ENCODE measurements at regions not wholly inside any gene's neighbourhood (a gene's known extent, or its start where the extent isn't known, plus 50 kb on each side); places are given as distances from the start of the nearest gene placed in this dataset.

DNA sequence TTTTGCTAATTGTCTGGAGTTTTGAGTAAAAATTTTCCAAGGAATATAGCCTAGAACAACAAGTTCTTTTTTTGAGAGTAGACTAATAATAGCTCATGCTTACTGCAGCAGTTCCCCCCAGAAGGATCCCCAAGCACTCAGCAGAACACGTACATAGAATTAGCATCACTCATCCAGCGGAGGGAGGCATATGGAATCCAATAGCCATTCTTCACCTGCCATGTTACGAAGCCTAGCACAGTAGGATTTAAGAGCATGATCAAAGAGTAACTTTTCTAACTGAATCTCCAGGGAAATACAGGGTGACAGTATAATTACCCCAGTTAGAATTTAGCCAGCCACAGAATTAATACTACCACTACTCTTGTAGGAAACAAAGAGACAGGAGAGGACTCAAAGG lies 511.7 kb upstream of the NOX3 start:
- DNase-seq: no peak

DNA sequence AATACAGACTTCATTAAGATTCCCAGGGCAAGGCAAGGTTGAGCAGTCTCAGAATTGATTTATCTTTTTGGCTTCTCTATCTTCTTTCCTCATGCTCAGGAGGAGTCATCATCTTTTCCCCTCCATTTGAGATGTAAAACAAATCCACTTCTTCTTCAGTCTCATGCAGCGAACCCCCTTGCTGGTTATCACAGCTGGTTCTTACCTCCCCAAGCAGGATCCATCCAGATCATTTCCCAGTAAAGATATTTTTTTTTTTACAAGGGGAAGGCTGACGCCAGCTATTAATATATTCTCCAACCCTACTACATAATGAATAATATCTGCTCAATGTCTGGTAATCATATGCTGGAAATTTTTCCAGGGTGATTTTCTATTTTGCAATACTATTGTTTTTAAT lies 508.9 kb upstream of the NOX3 start:
- no peak for DNase-seq

DNA sequence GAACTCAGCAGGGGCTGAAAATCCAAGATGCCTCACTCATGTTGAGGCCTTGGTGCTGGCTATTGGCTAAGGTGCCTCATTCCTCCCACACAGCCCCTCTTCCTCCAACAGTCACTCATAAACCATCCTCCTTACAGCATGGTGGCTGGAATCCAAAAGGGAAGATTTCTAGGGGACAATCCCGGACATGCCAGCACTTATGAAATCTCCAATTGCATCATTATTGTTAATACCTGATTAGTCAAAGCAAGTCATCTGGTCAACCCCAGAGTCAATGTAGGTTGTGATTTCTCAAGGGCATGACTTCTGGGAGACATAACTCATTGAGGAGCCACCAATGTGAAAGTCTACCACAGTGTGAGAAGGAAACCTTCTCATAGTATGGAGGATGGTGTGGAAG lies 506.6 kb upstream of the NOX3 start:
- DNase-seq: no peak

DNA sequence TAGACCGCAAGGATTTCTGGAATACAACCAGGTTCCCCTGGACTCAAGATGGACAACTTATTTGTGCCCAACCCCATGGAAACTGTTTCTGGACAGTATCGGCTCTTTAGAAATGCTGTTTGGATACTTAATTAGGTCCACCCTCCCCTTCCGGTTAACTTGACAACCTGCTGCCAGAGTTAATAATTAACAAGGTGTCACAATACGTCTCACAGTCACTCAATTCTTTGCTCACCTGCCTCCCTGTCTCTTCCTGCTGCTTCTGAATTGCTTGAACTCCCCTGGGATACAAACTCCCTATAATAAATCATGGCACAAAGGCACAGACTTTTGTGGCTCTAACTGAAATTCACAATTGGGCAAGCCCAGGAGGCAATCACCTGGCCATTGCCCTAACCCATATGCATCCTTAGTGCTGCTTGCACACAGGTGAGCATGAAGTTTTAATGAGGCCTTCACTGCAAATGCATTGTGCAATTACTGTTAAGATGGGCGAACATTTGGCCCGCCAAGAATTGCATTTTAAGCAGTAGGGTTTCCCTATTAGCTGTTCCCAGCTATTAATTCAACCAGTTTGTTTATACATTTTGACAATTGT lies 504.4 kb upstream of the NOX3 start:
- DNase-seq: no peak

DNA sequence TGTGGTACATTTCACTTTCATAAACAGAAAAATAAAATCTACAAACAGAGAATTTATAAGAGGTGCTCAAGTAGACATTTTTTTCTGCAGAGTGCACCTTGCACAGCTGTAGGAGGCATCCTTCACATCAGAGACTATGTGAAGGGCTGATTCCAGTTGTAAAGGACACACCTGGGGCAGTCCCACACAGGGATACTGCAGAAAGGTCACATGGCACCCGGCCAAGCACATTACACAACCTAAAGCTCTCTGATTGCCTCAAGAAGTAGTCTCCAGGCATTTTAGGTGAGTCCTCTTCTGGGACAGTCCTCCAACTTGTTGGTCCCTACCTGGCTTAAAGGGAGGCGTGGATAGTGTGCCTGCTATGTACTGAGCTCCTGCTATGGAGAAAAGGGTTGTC lies 502.9 kb upstream of the NOX3 start:
- no peak for DNase-seq

DNA sequence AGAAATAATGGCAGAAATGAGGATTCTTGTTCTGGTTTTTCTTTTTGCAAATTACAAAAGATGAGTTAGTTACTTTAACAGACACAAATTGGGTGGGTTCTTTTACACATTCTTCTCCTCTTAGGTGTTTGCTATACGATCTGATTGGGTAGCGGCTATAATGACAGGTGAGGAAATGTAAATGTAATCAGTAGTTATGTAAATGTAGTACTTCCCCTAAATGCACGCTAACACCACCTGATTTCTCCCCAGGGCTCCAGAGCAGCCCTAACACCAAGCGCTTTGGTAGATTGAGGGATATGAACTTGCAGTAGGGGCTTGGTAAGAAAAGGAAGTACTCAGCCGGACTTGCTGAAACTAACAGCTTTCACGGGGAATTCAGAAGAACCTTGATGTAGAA lies 499.4 kb upstream of the NOX3 start:
- no peak for DNase-seq

DNA sequence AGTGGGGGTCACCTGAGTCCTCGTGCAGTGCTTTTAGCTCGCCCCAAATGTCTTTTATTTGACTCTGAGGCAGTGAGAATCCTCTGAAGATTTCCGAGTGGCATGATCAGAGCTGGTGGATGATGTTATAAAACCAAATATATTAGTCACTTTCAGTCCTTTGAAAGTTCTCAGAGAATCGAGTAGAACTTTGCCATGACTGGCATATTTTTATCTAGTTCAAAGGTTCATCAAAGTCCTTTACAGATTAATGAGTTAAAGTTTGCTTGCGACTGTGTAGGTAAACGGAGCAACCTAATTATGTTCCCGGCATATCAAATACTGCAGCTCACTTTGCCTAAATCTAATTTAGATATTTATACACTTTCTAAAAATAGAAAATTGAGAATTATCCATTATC lies 498.5 kb upstream of the NOX3 start:
- DNase-seq: no peak

DNA sequence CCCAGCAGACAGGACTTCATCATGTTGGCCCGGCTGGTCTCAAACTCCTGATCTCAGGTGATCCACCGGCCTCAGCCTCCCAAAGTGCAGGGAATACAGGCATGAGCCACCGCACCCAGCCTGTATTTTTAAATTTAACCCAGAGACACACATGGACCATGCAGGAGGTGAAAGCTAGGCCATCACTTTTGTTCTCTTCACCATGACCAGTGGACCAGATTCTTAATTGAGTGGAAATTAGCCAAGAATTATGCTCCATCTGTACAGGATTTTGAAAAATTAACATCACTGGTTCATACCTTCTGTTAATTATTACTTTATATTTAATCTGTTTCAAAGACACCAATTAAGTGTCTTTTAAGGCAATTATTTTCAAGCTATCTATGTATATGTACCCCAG lies 493.6 kb upstream of the NOX3 start:
- no peak for DNase-seq

DNA sequence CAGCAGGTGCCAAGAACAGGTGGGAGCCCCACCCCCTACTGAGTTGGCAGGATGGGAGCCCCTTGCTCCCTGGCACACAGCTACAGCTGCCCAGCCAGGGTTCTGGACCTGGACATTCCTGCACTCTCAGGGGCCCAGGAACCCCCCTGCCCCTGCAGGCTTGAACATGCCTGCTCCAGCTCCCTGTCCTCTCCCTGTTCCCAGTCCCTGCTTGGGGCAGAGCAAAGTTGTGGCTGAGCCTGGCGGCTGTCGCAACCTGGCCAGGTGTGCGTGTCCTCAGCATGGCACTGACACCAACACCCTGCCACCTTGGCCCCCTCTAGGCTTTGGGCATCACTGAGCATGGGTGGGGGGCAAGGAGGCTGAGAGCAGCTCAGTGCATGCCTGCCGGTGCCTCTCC lies 491.2 kb upstream of the NOX3 start:
- DNase-seq: no peak

DNA sequence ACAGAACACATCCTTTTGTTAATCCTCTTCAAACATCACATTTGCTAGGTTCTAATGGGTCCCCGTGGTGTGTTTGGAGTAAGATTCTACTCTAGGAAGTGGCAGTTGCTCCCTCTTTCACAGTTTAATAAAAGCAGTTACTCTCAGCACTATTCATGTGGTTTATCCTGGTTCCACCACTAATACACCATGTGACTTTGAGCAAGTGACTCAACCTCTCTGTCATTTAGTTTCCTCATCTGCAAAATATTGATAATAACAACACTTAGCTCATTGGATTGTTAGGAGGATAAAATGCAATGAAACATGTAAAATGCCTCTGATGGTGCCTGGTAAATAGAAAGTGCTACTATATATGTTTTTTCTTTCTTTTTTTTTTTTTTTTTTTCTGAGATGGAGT lies 488.0 kb upstream of the NOX3 start:
- DNase-seq: no peak

DNA sequence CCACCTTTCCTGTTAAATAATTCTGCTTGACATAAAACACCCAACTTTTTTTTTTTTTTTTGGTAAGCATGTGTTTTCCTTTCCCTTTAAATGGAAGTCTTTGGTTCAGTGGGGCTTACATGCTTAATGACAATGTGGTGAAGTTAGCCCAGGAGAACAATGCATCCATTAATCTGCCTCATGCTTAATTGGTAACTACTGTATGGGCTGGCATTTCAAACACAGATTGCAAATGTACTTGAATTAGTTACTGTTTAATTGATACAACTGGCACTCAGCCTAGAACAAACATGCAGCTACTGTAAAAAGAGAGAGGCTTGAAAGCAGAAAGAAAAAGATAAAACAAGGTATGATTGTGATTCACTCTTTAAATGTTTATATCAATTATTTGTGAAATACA lies 483.6 kb upstream of the NOX3 start:
- no peak for DNase-seq

DNA sequence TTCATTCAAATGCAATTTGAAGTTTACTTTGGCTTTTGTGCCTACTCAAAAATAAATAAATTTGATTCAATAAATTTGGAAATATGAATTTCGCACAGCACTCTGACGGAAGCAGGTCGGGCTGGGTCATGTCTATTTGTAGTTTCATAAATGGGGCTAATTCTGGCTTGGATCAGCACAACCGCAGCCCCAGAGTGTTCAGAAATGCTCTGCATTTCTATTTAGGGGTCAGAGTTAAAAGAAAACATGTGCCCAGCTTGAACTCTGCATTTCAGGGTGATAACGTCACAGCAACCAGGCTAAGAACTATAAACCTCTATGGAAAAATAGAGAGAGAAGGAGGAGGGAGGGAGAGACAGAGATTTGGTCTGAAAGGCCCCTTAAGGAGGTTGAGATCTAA lies 480.9 kb upstream of the NOX3 start:
- no peak for DNase-seq

DNA sequence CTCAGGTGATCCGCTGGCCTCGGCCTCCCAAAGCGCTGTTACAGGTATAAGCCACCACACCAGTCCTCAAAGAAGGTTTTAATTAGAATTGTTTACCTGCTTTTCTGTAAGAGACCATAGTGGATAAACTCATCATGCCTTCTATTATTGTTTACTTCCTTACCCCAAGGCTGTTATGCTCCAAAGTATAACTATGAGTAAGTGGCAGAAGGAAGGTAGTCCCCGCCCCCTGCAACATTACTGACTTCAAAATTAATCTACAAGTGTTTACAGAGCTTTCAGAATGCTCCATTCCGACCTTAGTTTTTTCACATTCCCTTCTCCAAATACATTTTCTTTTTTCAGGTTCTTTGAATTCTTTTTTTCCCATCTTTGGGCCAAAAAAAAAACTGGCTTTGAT lies 480.5 kb upstream of the NOX3 start:
- DNase-seq: no peak

DNA sequence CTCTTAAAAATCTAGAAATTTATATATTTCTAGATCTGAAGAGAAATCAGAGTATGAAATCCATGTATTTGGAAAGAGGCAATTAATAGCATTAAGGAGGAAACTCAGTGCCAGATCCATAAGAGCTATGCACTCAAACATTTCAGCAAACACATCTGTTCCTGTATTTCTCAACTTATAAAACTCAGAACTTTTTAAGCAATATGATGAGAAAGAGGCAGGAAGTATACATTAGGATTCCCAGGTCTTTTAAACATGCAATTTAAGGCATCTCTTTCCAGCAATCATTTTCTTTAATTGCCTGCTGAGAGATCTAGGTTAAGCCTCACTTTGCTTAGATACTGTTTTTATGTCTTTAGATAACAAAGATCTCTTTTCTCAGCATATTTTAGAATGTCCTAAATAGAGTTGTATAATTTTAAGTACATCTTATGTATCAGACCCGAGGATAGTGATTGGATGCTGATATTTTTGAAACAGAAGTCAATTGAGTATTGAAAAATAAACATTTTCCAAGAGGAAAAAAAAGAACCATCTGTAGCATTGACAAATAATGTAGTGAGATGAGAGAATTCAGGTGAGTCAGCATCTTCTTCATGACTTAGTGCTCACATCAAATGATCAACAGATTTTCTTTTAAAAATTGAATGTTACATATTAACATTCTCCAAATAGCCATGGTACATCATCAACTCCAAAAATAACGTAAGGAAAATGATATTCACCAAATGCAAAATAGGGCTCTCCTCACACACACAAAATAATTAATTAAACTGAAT lies 461.4 kb upstream of the NOX3 start:
- DNase-seq: no peak

DNA sequence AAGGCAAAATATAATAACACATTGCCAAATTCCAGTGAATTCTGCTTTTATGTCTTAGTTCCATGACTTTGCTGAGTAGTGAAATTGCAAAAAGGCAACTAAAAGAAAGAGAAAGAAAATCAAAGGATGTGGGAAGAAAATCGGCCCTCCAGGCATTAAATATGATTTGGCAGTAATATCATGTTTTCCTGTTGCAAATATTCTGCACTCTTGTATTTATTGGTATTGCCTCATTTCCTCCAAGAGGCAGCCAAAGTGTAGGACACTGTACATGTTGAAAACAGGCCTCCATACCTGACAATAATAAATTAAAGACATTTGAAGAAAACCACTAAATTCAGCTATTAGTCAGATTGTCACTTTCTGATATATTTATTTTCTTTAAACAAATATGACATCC lies 460.0 kb upstream of the NOX3 start:
- no peak for DNase-seq

DNA sequence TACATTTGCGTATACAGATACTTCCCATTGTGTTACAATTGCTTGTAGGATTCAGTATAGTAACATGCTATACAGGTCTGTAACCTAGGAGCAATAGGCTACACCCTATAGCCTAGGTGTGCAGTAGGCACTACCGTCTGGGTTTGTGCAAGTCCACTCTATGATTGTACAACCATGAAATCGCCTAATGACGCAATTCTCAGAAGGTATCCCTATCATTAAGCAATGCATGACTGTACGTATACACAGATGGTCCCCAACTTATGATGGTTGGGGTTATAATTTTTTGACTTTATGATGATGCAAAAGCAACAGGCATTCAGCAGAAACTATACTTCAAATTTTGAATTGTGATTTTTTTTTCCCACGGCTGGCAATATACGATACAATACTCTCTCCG lies 458.2 kb upstream of the NOX3 start:
- DNase-seq: no peak

DNA sequence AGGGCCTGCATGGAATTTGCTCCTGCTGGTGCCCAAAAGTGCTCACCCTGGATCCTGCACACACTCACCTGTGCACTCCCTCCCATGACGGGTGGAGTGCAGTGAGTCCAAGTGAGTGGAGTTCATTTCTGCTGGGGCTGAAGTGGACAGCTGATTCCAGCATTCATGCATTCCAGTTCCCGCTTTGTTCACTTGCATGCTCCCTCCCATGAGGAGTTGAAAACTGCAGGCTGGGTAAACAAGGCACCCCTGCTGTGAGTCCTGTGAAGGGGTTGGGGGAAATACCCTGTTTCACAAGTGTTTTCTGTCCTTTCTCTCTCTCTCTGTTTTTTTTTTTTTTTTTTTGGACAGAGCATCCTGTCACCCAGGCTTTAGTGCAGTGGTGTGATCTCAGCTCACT lies 454.1 kb upstream of the NOX3 start:
- DNase-seq: no peak

DNA sequence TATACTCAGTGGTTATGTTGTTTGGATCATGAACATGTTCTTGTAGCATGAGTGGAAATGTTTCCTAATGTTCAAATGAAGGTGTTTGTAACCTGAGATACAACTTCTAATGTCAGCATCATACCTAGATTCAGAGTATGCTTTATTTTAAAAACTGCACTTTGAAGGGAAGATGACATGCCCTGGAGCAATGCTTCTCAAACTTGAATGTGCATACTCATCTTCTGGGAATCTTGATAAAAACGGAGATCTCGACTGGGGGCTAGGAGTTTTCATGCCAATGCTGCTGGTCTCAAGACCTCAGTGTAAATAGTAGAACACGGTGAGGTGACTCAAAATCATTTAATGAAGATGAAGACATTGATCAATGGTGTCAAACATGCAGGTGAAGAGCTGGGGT lies 440.0 kb upstream of the NOX3 start:
- no peak for DNase-seq

DNA sequence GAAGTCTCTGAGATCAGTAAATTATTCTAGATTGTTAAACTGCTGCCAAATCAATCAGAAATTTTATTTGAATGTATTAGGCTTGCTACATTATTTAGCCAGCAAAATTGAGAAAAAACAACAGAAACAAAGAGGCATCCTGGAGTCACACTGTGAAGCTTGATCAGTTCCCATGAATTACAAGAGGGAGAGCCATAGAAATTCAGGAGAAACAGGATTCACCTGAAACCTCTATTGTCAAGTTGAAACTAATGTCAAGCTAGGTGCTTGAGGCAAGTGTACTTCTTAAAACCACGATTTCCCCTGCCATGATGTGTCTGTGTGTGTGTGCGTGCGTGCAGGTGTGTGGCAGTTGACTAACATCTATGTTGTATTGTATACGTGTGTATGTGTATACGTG lies 439.1 kb upstream of the NOX3 start:
- DNase-seq: no peak

DNA sequence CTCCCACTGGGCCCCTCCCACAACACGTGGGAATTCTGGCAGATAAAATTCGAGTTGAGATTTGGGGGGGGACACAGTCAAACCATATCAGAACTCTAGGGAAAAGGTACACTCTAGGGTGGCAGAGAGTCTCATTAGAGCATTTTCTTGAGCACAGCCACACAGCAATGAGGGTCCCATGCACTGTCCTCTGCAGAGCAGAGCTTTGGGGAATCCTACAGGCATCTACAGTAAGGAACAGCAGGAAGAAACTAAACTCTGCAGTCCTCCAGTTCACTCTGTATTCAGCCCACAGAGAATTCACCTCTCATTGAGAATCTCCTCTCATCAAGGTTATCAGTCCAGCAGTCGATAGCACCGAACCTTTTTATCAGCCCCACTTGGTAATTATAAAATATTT lies 438.6 kb upstream of the NOX3 start:
- no peak for DNase-seq

DNA sequence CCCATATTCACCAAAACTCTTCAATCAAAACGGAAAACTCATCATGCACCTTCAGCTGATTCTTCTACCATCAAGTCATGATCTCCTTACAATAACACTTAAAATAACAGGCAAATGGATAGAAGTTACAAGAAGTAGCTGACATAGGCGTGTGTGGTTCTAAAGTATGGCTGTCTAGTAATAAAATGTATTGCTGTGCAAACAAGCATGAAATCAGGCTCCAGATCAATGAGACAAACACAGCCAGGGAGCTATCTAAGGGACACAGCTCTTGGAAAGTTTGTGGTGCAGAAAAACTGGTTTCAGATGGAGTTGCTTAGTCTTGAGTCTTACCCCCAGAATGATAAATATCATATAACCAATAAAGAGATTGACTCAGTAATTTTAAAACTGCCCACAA lies 434.8 kb upstream of the NOX3 start:
- no peak for DNase-seq

DNA sequence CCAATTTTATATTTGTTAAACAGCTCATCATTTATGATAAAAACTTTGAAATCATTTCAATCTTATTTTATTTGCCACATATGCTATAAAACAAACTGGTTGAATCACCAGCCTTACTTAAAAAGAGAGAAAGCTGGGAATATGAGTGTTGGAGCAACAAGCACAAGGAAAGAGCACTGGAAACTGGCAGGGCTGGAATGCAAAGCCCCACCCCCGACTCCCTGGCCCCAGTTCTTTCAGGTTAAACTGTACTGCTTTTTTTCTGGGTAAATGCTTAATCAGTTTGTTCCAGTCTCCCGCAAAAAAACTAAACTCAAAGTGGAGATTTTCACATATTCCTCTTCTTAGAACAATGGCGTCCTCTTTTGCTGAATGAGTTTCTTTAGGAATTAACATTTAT lies 433.8 kb upstream of the NOX3 start:
- DNase-seq: no peak

DNA sequence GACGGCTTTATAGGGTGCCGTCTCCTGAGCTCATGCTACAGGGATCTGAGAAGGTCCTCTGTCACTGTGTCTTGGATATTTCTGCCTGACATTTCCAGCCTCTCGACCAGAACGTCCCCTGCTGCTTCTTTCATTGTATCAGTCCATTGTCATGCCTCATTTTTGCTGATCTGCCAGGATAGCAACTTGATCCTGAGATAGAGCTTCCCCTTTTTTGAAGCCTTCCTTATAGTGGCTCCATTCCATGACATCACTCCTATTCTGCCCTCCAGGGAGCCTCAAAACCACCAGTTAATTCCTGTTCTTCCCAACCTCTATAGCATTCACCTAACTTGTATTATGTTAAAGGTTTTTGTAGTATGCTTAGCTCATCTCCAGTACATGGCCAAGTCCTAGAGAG lies 431.8 kb upstream of the NOX3 start:
- DNase-seq: no peak

DNA sequence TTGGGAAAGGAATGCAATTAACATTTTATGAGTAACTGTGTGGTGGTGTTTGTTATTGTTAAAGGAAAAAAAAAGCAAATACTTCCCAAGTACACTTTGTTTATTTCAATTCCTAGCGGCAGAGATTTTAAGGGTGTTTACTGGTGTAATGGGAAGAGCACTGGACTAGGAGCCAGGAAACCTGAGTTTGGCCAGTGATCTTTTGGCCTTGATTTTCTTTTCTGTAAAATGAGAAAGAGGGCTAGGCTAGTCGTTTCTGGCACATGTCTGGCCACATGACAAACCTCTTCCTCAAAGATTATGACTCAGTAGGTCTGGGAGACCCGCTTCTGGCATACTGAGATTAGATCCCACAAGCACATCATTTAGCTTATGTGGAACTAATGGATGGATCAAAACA lies 428.1 kb upstream of the NOX3 start:
- DNase-seq: no peak

DNA sequence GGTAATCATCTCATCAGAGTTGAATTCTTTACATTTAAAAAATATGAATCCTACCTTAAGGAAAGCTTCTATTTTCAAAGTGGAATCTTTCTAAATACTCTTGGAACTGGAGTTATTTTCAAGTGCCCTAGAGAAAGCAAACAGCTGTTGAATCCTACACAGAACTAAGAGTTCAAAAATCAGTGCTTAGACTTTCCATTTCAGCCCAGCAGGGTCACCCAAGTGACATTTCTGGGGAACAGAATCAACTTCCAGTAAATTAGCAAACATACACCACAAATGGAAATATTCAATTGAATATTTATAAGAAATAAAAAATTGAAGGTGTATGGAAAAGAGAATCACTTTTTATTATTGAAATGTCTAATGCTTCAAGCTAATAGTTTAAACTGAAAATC lies 427.7 kb upstream of the NOX3 start:
- DNase-seq: no peak

Measured in activated naive CD4-positive, alpha-beta T cell treated with Interleukin-2 at 50 U/mL for 16 hours (primary cell).